Stimulated activated CD4-positive, alpha-beta T cell treated with anti-CD3 and anti-CD28 coated beads, Interleukin-2, amount 100 ng/mL, for 24 hours (primary cell): ENCODE measurements at regions not wholly inside any gene's neighbourhood (a gene's known extent, or its start where the extent isn't known, plus 50 kb on each side); places are given as distances from the start of the nearest gene placed in this dataset.
A peak's percentile ranks its signal among the peaks of the same experiment; 100 is the strongest.
"Not testable (repeated sequence)": the region's sequence is repeated elsewhere in the genome, so short reads cannot be mapped to it uniquely, and the experiment has no call there.

ENCODE experiments used
- DNase-seq, 2 donors: peaks; one replicate each; pipeline ENCODE4 v3.0.0-alpha.2; 2020

DNA sequence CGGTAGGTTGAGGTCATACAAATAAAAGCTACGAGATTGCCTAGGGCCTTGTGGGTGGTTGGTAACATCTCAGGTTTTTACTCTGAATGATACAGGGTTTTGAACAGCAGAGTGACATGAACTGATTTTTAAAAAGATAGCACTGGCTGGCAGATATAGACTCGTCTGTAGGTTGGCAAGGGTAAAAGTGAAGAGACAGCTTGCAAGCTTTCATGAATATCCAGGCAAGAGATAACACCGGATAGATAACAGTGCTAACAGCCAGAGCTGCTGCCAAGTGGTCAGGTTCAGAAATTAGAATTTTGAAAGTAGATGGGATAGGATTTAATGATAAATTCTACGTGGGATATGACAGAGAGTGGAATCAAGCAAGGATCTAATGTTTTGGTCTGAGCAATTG, 299.7 kb upstream of the AADAT start:
- no peak for DNase-seq

DNA sequence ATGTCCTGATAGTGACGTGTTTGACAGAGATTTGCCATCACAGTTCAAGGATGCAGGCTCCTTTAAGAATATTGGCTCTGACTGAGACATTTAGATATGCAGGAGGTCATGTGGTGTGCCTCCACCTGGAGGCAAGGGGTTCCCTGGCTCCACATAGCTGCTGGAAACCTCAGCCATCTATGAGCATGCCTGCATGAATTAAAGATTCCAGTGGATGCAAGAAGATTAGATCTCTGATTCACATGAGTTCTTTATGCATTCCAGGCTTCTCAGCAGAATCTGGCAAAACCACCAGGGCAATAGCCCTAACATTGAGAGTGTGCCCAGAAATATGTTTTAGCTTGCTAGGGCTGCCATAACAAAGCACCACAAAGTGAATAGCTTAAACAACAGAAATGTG, 298.5 kb upstream of the AADAT start:
- DNase-seq = no peak

DNA sequence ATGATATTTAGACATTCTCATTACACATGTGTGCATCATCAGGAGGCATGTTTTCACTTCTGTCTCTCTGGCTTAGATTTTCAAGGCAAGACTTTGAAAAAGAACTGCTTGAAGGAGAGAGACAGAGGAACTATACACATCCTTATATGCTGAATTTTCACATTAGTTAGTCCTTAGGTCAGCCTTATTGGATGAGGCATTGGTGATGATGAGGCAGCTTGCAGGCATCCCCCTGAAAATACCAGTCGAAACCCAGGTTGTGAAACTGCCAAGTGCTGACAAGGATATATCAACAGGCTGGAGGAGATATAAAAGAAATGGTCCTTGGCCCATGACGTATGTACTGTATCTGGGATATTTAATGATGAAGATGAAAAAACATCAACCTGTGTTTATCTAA, 297.2 kb upstream of the AADAT start:
- DNase-seq = no peak

DNA sequence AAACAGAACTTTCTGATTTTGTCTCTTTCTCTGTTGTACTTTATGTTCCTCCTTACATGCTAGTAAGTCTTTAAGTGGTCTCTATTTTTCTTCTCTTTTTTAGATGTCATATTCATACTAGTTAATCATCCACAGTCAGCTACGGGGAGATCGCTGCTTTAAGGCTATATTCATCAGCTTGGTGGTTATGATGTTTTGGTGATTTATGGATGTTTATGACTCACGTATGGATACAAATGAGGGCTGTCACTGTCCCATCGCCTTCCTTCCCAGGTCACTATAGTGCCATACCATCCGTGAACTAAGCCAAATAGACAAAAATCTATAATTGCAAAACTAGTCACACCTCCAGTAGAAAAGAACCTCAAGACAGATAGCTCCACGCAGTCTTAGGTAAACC, 296.8 kb upstream of the AADAT start:
- no peak for DNase-seq

DNA sequence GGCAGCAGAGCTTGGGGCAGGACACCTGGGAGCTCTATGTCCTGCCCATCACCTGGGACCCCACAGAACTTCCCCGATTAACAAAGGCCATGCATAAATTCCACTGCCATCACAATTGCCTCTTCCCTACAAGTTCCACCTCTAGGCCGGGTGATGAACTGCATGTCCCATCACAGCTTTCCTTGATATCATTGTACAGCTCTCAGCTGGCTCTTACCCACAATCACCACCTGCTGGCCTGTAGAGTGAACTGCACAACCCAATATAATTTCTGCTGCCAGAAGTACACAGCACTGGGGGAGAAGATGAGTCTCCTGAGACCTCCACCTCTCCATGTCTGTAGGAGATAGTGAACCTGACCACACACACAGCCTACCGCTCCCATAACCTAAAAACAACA, 285.0 kb upstream of the AADAT start:
- no peak for DNase-seq

DNA sequence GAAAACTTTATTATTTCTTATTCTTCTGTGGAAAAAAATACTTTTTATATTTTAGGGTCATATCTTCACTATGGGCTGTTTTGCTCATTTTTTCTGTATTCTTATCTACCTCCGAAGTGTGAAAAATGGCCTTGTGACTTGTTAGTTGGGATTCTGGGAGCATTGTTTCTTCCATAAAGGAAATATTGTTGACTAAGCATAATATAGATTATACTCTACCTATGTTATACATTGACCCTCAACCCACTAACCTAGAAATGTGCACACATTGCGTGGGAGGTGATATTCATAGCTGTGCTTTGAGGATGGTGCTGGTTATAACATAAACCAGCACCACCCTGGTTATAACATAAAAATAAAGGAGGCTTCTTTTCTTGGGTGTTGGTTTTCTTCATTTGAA, 259.2 kb upstream of the AADAT start:
- DNase-seq = no peak

DNA sequence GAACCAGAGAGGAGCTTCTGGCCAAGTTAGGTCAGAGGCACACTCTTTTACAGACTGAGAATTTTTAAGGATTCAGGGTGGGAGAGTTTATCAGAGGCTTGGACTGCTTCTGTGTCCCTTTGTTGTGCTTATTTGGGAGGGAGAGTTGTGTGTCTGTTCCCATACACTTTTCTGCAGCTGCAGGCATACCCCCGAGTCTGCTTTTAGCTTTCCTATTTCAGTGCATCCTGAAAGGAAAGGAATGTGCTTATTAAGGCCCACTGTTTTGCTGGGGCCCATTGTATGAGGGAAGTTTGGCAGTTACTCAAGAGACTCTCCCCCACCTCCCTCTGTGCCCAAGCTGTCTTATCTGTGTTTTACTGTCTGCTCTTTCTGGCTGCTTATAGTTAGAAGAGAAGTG, 257.4 kb upstream of the AADAT start:
- not testable (repeated sequence) for DNase-seq

DNA sequence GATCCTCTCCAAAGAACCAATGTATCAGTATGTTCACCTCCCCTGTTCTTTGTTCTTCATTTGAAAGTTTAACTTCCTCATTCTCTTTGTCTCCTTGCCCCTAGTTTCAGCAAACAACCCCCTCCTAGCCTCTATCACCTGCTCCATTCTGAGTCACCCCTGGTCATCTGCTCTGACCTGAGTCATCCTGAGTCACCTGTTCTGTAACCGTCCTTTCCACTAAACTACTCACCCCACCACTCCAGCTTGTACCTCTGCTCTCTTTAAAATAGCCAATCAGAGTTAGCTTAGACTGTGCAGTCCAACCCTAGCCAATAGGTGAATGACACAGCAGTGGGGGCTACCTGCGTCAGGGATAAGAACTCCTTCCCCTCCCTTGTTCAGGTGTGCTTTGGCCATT, 249.8 kb upstream of the AADAT start:
- DNase-seq = no peak

DNA sequence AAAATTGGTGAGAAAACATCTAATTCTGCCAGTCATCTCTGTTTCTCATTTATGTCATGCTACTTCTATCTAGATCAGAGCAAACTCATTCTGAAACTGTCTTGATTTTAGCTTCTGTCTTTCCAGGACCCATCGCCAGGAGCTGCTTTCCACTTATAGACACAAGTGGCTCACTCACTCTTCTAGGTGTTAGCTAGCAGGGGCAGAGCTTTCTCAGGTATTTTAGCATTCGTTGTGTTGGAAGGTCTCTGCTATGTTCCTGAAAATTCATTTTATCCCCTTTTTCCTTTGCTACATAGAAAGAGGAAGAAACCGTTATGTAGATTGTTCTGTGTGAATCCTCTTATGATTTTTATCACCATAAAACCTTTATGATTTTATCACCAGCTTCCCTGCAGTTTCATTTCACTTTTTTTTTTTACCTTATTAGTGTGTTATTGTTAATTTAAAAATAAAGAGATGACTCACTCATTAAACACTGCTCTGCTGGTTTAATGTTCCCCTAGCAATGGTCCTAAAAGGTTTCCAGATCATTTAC, 246.6 kb upstream of the AADAT start:
- no peak for DNase-seq

DNA sequence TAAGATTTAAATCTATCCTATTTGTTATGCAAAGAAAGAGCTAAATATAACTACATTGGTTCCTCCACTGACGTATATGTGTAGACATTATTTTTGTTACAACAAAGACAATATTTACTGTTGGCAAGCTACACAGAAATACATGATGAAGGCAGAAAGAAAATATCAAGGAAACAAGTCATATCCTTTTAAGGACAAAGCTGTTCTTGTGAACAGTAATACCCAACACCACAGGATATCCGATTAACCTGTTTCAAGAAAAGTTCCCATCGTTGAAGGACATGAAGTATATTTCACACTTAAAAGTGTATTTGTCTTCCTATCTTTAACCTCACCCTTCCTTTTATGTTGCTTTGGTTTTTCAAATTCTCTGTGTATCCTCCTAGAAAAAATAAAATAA, 235.8 kb upstream of the AADAT start:
- DNase-seq = no peak

DNA sequence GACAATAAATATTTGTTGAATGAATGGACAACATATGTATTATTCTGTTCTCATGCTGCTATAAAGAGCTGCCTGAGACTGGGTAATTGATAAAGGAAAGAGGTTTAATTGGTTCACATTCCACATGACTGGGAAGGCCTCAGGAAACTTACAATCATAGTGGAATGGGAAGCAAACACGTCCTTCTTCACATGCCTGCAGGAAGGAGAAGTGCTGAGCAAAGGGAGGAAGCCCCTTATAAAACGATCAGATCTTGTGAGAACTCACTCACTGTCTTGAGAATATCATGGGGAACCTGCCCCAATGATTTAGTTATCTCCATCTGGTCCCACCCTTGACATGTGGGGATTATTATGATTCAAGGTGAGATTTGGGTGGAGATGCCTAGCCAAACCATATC, 233.9 kb upstream of the AADAT start:
- no peak for DNase-seq

DNA sequence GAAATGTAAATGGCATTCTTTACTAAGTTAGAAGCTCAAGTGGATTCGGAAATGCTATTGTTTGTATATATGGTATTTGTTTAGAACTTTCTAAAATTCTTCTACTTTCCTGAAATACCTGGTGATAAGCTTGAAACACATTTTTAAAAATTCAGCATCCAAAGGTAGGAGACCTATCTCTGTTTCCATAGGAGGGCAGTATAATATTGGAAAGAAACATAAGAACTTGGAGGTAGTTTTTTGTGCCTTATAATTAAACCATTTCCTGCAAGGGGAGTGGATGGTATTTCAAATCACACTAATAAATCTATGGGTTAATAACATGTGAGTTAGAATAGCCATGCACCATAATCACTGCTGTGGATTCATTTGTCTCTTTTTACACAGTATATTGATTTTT, 217.4 kb upstream of the AADAT start:
- DNase-seq = no peak

DNA sequence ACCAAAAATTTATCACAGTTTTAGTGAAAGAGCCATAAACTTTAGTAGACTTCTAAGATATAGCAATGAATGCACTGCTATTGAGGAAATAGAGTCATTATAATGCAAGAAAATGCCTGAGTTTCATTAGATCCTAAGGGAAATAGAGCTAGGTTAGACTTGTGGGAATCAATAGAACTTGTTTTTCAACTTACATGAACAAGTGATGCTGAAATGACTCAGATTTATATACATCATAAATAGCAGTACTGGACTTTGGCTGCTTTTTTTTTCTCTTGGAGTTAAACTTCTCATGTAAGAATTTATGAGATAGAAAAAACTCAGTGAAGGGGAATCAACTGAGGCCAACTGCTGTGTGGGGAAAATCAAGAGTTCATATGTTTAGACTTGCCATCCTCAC, 216.5 kb upstream of the AADAT start:
- DNase-seq = no peak

DNA sequence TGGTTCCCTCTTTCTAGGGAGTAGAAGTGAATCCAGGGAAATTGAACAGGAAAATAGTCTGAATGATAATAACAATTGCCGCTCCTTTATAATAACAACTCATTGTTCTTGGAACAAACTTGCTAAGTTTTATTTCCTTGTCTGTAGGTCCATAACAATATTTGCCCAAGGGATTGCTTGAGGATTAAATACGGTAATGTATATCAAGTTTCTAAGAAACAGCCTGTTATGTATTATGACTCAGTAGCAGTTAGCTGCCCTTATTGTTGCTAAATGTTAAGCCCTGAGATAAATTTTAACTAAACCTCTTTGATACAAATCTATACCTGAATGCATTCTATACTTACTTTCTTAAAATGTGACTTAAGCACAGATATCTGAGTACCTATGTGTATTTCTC, 215.9 kb upstream of the AADAT start:
- DNase-seq = no peak

DNA sequence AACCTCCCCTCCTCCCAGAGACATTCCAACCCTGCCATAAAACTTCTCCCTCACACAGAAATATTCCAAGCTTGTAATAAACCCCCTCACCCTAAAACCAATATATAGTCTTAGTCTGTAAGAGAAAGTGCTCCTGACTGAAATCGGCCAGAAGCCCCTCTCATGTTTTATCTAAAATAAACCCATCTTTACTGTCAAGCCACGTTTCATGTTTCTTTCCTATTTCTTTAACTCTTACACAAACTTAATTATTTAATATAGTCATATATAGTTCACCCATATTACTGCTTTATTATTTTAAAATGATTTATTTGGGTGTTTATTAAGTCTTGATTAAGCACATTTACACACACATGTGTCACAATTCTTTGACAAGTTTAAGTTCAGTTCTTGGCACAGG, 191.3 kb upstream of the AADAT start:
- no peak for DNase-seq

DNA sequence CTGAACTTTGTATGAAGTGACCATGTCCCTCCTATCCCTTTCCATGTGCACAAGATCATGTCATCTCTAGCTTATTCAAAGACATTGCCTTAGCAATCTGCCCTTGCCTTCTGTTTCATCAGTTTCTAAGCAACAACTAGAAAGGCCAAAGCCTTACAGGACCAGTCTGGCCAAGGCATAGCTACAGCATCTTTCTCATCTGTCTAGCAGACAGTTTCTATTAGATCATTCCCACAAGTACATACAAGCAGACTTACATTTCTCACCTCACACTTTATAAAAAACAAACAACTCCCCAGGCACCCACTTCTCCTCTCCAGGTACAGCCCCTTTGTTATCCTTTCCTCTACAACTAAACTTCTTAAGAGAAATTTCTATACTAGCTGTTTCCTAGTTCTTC, 188.7 kb upstream of the AADAT start:
- no peak for DNase-seq

DNA sequence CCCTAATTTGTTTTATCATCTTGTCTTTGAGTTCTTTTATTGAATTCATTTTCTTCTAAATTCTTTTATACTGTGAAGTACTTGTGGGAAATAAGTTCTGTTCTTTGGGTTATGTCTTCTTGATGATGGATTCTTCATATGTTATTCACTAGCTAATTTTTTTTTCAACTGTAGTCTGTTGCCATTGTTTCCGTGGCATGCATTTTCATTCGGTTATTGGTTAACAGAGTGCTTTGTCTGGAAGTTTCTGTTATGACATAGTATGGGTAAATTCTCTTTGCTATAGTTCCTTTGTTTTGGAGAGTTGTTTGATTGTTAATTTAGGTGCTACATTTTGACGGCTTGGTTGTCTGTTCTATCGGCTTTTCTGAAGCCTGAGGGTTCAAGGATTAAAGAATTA, 184.9 kb upstream of the AADAT start:
- no peak for DNase-seq

DNA sequence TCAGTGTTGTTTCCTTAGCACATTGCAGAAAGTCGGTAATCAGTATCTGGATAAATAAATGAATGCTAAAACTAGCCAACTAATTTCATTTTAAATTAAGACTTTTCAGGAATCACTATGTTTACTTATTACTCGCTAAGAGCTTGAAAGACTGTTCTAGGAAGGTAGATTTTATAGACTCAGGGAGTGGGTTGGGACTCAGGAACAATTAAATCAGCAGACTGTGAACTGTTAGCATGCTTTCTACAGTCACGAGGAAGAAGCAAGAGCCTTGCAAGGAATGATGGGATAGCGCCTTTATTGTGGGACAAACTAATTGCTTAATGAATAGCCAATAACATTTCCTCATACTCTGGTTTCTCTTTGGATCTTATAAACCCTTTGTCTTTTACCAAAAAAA, 183.2 kb upstream of the AADAT start:
- DNase-seq = no peak

DNA sequence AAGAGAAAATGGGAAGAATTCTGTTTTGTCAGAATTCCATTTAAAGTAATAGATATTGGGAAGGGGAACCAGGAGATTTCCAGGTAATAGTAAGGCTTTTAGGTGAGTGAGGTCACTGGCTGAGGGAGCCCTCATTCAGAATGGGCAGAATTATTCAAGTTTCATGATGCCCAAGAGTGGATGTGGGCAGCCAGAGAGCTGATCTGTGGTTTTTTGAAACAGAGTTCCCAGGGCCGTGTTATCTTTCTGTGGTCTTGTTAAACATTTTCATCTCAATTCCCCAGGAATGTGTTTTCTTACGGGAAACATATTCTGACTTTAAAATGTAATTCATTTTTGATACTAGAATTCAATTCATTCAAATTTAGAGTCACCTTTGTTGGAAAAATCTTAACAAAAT, 182.0 kb upstream of the AADAT start:
- DNase-seq = no peak

DNA sequence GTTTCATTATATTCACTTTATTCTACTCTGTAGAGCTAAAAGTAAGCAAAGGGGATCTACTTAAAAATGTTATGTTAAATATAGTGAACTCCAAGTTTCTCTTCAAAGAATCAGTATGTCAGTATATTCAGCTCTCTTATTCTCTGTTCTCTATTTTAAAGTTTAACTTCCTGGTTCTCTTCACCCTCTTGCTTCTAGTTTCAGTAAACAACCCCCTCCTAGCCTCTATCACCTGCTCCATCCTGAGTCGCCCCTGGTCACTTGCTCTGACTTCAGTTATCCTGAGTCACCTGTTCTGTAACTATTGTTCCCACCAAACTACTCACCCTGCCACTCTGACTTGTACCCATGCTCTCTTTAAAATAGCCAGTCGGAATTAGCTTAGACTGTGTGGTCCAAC, 180.9 kb upstream of the AADAT start:
- no peak for DNase-seq

DNA sequence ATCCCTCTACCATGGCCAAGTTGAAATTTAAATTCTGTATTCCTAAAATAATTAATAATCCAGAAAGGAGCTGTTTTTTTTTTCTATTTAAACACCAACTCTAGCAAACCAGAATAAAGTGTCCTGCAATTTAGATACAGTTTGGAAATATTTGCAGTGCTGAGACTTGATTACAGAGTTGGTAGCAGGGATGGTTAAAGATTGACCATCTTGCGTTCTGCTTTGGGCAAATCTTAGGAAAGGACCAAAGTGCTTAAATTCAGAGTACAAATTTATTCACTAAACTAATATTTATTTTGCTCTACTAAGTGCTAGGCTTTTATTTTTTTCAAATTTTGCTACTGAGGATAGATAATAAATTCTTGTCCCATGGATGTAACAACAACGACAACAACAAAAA, 180.2 kb upstream of the AADAT start:
- no peak for DNase-seq

DNA sequence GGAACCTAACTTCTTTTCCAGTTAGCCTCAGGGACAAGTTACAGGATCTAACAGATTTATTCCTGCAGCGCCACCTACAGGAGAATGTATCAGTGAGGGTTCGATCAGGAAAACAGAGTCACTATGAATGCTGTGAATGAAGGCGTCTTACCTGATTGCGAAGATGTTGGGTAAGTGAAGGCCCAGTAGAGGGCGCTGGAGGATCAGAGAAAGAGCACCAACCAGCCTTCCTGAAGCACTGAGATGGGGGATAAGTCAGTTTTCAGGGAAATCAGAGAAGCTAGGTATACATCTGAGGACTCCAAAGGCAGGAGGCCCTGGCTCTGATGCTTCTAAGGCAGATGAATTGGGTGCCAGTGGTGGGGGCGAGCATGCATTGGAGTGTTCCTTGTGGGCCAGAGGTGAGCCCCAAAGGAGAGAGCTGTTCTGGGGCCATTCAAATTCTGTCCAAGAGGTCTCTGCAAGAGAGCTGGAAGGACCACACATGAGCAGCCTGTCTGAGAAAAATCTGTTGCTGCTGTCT, 169.9 kb upstream of the AADAT start:
- peak; percentile 21 to 49 for DNase-seq

DNA sequence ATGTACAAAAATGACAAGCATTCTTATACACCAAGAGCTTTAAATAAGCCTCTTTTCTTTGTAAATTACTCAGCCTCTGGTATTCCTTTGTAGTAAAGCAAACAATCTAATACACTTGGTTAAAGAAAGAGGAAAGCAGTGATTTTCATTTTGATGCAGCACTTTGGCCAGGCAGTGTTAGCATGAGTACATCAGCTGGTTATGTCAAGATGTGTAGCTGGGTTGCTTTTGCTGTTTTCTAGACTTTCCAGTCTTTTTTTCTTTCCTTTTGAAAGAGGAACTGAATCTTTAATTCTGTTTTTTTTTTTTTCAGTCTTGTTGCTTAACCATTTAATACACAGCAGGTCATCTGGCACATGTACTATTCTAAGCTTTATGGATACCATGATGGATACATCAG, 167.1 kb upstream of the AADAT start:
- DNase-seq = no peak

DNA sequence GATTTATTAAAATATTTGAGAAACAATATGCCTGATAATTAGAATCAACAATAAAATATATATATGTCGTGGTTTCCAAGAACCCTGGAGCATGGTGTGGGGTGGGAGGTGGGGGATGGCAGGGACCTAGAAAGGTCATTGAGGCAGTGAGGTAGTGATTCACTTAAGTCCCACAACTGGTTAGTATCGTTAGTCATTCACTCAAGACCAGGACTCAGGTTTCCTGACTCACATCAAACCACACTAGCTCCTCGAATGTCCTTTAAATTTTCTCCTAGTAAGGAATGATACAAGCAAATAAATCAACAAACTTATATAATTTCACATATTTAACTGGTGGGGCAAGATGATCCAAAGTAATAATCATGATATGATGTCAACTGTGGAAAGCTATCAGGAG, 158.8 kb upstream of the AADAT start:
- DNase-seq = no peak

DNA sequence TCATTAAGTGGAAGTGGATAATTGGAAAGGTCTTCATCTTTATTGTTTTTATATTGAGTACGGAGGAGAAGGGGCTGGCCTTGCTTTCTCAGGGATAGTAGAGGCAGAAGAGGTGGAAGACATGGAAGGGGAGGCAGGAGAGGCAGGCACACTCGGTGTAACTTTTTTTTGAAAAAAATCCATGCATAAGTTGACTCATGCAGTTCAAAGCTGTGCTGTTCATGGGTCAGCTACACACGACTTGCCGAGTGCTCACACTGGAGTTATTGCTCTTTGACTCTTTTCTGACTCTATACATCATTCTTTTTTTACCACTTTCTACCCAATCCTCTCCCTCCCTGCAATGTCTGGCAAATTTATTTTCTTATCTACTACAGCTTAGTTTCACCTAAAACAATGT, 158.3 kb upstream of the AADAT start:
- DNase-seq = no peak

DNA sequence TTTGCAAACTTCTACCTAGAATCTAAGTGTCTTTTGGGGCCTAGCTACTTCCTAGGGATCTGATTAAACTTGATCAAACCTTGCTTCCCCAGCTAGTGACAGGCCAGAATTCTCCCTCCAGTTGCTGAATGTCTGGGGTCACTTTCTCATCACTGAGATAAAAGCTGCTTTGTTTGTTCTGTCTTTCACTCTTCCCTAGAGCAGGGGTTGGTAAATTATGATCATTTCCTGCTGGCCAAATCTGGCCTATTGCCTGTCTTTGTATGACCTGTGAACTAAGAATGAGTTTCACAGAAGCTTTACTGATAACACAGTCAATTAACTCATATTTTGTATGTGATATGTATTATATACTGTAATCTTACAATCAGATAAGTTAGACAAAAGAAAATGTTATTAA, 157.8 kb upstream of the AADAT start:
- no peak for DNase-seq
